NT2/D1 (cell line): ENCODE measurements at regions not wholly inside any gene's neighbourhood (a gene's known extent, or its start where the extent isn't known, plus 50 kb on each side); places are given as distances from the start of the nearest gene placed in this dataset.

ENCODE experiments used
- SUZ12 ChIP-seq: IDR thresholded peaks from 2 replicates; pipeline ENCODE4 v1.6.1; 2011; ENCODE audit not compliant: insufficient read length, insufficient read depth; ENCODE audit errors: extremely low read depth
- YY1 ChIP-seq: IDR thresholded peaks from 2 replicates; pipeline ENCODE4 v1.6.1; 2011; ENCODE audit not compliant: insufficient read length, insufficient read depth
- ZNF274 ChIP-seq: IDR thresholded peaks from 2 replicates; pipeline ENCODE4 v1.6.1; 2011; ENCODE audit warnings: mild to moderate bottlenecking, low read depth, low read length

GRCh38 chr21:27590271-27590670 lies 623.4 kb upstream of the ADAMTS5 start:
- TF ChIP-seq YY1, result no peak
- no peak for TF ChIP-seq SUZ12
- TF ChIP-seq ZNF274, result no peak
